ENCODE measurements at regions not wholly inside any gene's neighbourhood (a gene's known extent, or its start where the extent isn't known, plus 50 kb on each side); places are given as distances from the start of the nearest gene placed in this dataset.

- H3K27me3 ChIP-seq: peaks cover 23% of the 10 kb centered on the region
- no peak for TF ChIP-seq CTCF (IDR thresholded peaks at IDR 0.05; ENCODE audit: low read depth, low read length)
- no peaks in the 10 kb centered on the region for H3K9me3 ChIP-seq (ENCODE audit: low read depth)
- no peaks in the 10 kb centered on the region for H3K36me3 ChIP-seq
- H3K4me1 ChIP-seq (ENCODE audit: low read depth): no peaks in the 10 kb centered on the region
- no peak overlapping the region for H3K27ac ChIP-seq
- H3K4me3 ChIP-seq: no peak overlapping the region
- no peak for DNase-seq (ENCODE audit: low read depth in 1 of 2, low spot score in 1 of 2)
Observed at GRCh38 chr11:32003335-32003734, 87.5 kb upstream of the RCN1 start.

GRCh38 chr11:32002311-32002710 lies 88.6 kb upstream of the RCN1 start:
- no peak overlapping the region for H3K27ac ChIP-seq
- no peak overlapping the region for H3K4me3 ChIP-seq
- H3K27me3 ChIP-seq: peaks cover 26% of the 10 kb centered on the region
- TF ChIP-seq CTCF (IDR thresholded peaks at IDR 0.05; ENCODE audit: low read depth, low read length): no peak
- no peak for DNase-seq (ENCODE audit: low read depth in 1 of 2, low spot score in 1 of 2)
- no peaks in the 10 kb centered on the region for H3K36me3 ChIP-seq
- no peaks in the 10 kb centered on the region for H3K9me3 ChIP-seq (ENCODE audit: low read depth)
- no peaks in the 10 kb centered on the region for H3K4me1 ChIP-seq (ENCODE audit: low read depth)

- Histone ChIP-seq H3K36me3 (no peaks in the 10 kb centered on the region), H3K27me3 (peaks cover 47% of the 10 kb centered on the region), H3K9me3 (ENCODE audit: low read depth) (no peaks in the 10 kb centered on the region), H3K4me1 (ENCODE audit: low read depth) (no peaks in the 10 kb centered on the region), H3K27ac (no peak overlapping the region), H3K4me3 (no peak overlapping the region)
- DNase-seq (ENCODE audit: low read depth in 1 of 2, low spot score in 1 of 2): no peak
- TF ChIP-seq CTCF (IDR thresholded peaks at IDR 0.05; ENCODE audit: low read depth, low read length): no peak
Observed at GRCh38 chr11:31997955-31998354, 92.9 kb upstream of the RCN1 start.

- Histone ChIP-seq H3K27ac (no peak overlapping the region), H3K4me1 (ENCODE audit: low read depth) (no peaks in the 10 kb centered on the region), H3K9me3 (ENCODE audit: low read depth) (no peaks in the 10 kb centered on the region), H3K27me3 (peaks cover 39% of the 10 kb centered on the region), H3K36me3 (no peaks in the 10 kb centered on the region), H3K4me3 (no peak overlapping the region)
- no peak for TF ChIP-seq CTCF (IDR thresholded peaks at IDR 0.05; ENCODE audit: low read depth, low read length)
- DNase-seq (ENCODE audit: low read depth in 1 of 2, low spot score in 1 of 2): no peak
Observed at GRCh38 chr11:31996159-31996881, 94.6 kb upstream of the RCN1 start.

GRCh38 chr11:31995525-31996094 lies 95.3 kb upstream of the RCN1 start:
- Histone ChIP-seq H3K27me3 (peaks cover 43% of the 10 kb centered on the region), H3K9me3 (ENCODE audit: low read depth) (no peaks in the 10 kb centered on the region), H3K27ac (no peak overlapping the region), H3K4me1 (ENCODE audit: low read depth) (no peaks in the 10 kb centered on the region), H3K4me3 (no peak overlapping the region), H3K36me3 (no peaks in the 10 kb centered on the region)
- DNase-seq (ENCODE audit: low read depth in 1 of 2, low spot score in 1 of 2): peak in 1 of 2 donors; percentile 25
- TF ChIP-seq CTCF (IDR thresholded peaks at IDR 0.05; ENCODE audit: low read depth, low read length): no peak

All from cardiac muscle cell (in vitro differentiated cells and primary cell).